ENCODE measurements at regions not wholly inside any gene's neighbourhood (a gene's known extent, or its start where the extent isn't known, plus 50 kb on each side); places are given as distances from the start of the nearest gene placed in this dataset.

GRCh38 chrX:34437586-34437985 lies 219.5 kb downstream of the TMEM47 start:
- TF ChIP-seq, protein P1, sequence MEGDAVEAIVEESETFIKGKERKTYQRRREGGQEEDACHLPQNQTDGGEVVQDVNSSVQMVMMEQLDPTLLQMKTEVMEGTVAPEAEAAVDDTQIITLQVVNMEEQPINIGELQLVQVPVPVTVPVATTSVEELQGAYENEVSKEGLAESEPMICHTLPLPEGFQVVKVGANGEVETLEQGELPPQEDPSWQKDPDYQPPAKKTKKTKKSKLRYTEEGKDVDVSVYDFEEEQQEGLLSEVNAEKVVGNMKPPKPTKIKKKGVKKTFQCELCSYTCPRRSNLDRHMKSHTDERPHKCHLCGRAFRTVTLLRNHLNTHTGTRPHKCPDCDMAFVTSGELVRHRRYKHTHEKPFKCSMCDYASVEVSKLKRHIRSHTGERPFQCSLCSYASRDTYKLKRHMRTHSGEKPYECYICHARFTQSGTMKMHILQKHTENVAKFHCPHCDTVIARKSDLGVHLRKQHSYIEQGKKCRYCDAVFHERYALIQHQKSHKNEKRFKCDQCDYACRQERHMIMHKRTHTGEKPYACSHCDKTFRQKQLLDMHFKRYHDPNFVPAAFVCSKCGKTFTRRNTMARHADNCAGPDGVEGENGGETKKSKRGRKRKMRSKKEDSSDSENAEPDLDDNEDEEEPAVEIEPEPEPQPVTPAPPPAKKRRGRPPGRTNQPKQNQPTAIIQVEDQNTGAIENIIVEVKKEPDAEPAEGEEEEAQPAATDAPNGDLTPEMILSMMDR (IDR thresholded peaks at IDR 0.05), result no peak
- TF ChIP-seq NR1H2 (CRISPR knock-in tag; IDR thresholded peaks at IDR 0.05), result no peak

Data from WTC11 (cell line).